VCaP (cell line): ENCODE measurements at regions not wholly inside any gene's neighbourhood (a gene's known extent, or its start where the extent isn't known, plus 50 kb on each side); places are given as distances from the start of the nearest gene placed in this dataset.

Source experiments
- H3K27ac ChIP-seq: fragments of 450-650 bp; 2 replicates; pipeline ENCODE4 v1.5.1; 2017
- CTCF ChIP-seq: fragments of 450-650 bp; conservative IDR thresholded peaks from 2 replicates; pipeline ENCODE4 v1.5.1; 2017; ENCODE audit warnings: mild to moderate bottlenecking, moderate library complexity

- no peak overlapping the region for H3K27ac ChIP-seq
- no peak for TF ChIP-seq CTCF
Observed at GRCh38 chr2:21223618-21224017, 99.8 kb downstream of the TDRD15 start.

DNA sequence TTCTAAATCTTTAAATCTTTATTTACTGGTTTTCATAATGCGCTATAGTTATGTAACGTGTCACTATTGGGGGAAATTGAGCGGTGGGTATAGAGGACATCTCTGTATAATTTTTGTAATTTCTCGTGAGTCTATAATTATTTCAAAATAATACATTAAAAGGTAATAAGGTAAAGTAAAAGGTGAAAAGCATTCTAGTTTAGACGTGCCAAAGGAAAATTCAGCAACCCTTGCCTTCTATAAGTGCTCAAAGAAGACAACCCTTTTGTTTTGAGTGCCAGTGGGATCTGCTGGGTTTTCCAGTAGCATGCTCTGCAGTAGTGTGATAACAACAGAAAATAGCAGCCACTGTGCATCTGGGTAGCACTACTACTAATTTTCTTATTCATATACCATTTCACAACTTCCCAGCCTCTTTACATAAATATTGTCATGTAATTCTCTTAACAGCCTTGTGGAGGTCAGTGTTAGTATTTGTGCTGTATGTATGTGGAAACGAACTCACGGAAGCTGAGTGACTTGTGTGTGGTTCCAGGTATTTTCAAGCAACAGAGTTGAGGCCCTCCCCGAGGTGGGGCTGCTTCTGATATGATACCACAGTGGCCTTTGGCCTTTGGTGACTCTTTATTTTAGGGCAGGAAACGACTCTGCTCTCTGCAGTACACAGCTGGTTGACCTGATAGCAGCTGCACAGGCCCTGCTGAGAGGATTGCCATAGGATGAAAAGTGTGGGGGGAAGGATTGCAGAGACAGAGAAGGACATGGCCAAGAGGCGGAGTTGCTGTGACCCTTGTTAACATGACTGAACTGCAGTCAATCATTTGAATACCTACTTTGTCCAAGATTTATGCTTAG is 104.5 kb downstream of the TDRD15 start:
- no peak overlapping the region for H3K27ac ChIP-seq
- TF ChIP-seq CTCF: no peak

DNA sequence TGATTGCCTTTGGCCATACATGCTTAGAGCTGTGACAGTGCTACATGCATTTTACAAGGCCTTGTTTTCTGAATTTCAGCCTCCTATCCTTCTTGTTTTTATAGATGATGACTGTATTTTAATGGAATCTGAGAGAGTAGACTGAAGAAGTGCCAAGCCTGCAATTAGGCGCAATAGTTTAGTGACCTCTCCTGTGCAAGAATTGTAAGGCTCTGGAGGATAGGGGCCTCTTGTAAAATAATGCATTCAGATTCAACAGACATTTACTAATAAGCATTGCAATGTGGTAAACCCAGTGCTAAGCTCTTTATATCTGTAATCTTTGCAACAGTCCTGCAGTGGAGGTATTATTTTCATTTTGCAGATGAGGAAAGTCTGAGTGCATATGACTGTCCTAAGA is 105.5 kb downstream of the TDRD15 start:
- TF ChIP-seq CTCF: no peak
- H3K27ac ChIP-seq: no peak overlapping the region

- no peak for TF ChIP-seq CTCF
- no peak overlapping the region for H3K27ac ChIP-seq
Observed at GRCh38 chr2:21230140-21230539, 106.4 kb downstream of the TDRD15 start.

GRCh38 chr2:21231985-21232384 is 108.2 kb downstream of the TDRD15 start:
- H3K27ac ChIP-seq: no peak overlapping the region
- no peak for TF ChIP-seq CTCF

GRCh38 chr2:21233194-21233593 is 109.4 kb downstream of the TDRD15 start:
- TF ChIP-seq CTCF: no peak
- H3K27ac ChIP-seq: no peak overlapping the region

GRCh38 chr2:21234001-21234400 is 110.2 kb downstream of the TDRD15 start:
- peak overlapping the region; percentile 55 for H3K27ac ChIP-seq
- TF ChIP-seq CTCF: no peak
